22Rv1 (cell line): ENCODE measurements at regions not wholly inside any gene's neighbourhood (a gene's known extent, or its start where the extent isn't known, plus 50 kb on each side); places are given as distances from the start of the nearest gene placed in this dataset.
"Not testable (repeated sequence)": the region's sequence is repeated elsewhere in the genome, so short reads cannot be mapped to it uniquely, and the experiment has no call there.

Experiments
- H3K27ac ChIP-seq: fragments of 450-650 bp; 2 replicates; pipeline ENCODE4 v1.5.1; 2017

DNA sequence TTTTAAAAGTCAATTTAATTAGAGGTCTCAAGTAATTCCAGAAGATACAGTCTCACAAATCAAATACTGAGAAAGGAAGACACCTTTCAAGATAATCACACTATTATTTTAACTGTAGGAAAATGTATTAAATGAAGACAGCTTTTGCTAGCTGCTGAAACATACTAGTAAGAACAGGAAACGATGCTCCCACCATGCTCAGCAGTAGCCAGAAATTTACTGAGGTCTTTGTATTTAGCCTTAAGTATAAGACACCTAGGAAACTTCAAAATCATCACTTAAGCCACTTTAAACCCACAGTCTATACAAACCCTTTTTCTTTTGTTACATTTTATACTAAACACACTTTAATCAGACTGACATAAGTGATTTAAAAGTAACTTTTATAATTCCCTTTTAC is 72.7 kb upstream of the NPIPB12 start:
- H3K27ac ChIP-seq = not testable (repeated sequence)

DNA sequence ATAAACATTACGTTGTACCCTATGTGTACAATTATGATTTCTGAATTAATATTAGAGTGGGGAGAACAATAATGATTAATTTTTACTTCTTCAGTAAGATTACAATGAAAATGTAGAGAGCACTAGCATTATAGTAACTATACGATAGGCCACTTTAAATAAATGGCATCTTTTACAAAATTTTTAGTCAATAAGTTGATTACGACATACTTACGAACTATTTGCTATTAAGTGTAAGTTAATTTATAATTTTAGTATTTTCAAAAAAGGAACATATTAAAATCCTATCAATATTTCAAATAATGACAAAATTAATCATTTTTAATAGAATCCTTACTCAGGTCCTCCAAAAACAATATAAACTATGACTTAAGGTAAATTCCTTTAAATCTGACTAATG is 75.6 kb upstream of the NPIPB12 start:
- H3K27ac ChIP-seq = not testable (repeated sequence)

DNA sequence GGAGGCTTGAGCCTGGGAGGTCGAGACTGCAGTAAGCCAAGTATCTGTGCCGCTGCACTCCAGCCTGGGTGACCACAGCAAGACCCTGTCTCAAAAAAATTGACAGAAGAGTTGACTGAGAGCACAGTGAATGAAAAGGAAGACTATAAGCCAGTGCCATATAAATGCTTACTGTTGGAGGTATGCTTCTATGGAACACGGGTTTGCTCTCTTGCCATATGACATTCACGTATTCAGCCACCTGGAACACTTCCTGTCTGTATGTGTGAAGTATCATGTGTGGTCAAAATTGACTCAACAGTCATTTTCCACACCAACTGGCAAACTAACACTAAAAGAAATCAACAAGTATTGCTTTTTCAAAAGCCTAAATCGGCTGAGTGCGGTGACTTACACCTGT is 71.1 kb upstream of the SPN start:
- H3K27ac ChIP-seq = not testable (repeated sequence)

DNA sequence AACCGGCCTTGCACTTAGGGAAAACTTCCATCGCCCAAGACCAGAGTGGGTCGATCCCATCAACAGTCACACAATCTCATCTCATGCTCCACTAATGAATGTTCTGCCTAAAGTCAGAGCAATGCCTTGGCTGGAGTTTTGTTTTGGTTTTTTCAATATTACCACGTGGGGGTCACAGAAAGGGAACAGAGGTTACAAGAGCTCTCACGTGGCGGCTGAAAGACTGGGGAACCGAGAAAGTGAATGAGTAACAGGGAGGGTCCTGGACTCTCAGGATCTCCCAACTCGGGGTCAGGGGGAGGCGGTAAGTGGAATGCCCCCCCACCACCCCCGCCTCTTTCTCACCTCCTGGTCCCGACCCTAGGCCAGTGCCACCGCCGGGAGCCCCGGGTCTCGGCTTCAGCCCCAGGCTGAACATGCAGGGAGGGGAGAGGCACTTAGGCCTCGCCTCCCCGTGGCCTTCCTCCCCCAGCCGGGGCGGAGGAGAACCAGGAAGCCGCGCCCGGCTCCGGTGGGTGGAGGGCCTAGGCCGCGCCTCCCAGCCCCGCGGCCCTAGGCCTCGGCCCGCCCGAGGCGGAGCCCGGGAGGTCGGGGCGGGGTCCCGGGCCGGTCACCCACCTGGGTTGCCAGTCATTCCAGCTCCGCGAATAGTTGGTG is 68.7 kb upstream of the SPN start:
- peak overlapping the region; percentile 76 for H3K27ac ChIP-seq

DNA sequence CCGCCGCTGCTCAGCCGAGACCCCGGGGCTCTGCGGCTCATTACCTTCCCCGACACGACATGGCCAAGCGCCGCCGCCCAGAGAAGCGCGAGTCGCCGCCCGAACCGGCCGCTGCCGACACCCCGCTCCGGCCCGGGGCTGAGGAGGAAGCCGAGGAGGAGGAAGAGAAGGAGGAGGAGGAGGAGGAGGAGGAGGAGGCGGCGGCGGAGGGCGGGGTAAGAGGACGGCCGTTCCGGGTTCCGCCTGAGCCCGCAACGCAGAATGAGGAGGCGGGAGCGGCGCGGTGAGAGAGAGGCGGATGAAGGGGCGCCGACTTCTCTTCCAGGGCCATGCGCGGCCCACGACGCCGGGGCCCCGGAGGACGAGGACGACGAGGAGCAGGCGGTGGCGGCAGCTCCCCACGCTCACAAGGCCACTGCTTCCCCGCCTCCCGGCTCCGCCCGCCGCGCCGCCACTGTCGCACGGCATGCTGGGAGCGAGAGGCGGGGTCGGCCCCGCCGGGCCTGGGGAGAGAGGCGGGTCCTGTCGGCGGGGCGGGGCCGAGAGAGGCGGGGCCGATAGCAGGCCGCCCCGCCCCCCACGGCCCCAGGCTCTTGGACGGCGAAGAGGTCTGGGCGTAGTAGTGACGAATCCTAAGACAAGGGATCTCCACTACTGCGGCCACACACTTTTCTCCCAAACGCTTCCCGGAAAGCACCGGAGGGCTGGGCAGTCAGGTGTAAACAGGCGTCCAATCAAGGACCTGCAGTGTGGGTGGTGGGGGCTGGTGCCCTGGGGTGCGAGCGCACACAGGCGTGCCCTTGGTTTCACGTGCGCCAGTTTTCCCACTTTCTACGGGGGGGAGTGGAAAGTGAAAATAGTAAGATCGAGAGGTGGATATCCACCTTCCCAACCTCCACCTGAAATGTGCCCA is 67.9 kb upstream of the SPN start:
- peak overlapping the region; percentile 76 for H3K27ac ChIP-seq

DNA sequence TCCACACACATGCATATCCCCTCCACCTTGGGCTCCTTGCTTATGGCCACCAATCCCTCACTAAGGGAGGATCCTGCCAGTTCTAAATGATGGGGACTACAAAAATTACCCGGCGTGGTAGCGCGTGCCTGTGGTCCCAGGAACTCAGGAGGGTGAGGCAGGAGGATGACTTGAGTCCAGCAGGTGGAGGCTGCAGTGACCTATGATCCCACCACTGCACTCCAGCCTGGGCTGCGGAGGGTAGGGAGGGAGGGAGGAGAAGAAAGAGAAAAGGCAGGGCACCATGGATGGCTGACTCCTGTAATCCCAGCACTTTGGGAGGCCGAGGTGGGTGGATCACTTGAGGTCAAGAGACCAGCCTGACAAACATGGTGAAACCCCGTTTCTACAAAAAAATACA is 66.0 kb upstream of the SPN start:
- H3K27ac ChIP-seq = not testable (repeated sequence)

DNA sequence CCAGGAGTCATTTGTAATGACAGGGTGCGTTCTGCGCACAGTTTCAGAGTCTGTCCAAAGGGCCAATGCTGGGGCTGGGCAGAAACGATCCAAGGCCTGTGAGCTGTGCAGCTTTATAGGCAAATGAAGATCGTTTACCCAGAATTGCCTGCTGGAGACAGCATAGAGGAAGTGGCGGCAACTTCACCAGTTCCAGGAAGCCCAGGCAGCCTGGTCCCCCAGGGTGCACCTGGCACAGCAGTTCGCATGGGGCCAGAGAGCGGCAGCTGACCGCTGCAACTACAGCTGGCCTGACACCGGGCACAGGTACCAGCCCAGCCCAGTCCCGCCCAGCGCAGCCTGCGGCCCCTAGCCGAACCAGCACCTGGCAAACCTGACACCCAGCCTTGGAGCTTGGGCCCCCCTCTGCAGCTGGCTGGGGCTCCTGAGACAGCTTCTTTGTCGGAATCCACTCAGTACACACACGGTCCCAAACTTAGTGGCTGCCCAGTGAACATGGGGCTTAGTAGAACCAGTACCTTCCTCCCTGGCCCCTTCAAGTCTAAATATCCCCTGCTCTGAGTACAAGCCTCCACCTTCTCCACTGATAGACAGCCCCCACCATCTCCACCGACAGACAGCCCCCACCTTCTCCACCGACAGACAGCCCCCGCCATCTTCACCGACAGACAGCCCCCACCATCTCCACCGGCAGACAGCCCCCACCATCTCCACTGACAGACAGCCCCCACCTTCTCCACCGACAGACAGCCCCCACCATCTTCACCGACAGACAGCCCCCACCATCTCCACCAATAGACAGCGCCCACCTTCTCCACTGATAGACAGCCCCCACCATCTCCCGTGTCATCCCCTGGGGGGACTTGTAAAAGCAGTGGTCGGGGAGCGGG is 62.7 kb upstream of the SPN start:
- not testable (repeated sequence) for H3K27ac ChIP-seq

DNA sequence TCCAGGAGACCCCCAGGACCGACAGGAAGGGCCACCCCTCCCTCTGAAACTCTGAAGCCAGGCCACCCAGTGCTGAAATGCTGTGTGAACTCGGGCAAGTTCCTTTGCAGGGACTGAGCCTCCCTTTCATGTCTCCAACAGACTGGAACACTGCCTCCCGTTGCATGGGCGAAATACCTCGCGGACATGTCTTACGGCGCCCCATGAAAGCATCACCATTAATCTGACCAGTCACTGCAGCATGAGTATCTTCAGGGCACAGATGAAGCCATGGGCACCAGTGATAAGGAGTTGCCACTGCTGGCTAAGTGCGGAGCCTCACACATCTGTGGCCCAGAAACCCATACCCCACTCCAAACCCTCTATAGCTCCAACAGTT is 60.8 kb upstream of the SPN start:
- H3K27ac ChIP-seq = not testable (repeated sequence)

DNA sequence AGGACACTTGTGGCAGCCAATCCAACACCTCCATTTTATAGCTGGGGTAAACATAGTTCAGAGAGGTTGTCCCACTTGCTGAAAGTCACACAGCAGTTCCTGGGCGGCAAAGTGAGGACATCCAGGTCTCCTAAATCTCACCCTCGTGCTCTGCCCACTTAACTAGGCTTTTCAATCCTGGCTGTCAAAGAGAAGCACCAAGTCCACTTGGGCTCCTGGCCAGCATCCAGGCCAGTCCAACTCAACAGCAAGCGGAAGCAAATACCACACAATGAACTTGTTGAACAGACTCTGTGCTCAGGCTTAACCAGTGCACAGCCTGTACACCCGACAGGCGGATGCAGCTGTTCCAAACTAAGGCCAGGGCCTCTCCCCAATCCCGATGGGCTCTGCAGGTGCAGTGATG is 60.4 kb upstream of the SPN start:
- not testable (repeated sequence) for H3K27ac ChIP-seq

DNA sequence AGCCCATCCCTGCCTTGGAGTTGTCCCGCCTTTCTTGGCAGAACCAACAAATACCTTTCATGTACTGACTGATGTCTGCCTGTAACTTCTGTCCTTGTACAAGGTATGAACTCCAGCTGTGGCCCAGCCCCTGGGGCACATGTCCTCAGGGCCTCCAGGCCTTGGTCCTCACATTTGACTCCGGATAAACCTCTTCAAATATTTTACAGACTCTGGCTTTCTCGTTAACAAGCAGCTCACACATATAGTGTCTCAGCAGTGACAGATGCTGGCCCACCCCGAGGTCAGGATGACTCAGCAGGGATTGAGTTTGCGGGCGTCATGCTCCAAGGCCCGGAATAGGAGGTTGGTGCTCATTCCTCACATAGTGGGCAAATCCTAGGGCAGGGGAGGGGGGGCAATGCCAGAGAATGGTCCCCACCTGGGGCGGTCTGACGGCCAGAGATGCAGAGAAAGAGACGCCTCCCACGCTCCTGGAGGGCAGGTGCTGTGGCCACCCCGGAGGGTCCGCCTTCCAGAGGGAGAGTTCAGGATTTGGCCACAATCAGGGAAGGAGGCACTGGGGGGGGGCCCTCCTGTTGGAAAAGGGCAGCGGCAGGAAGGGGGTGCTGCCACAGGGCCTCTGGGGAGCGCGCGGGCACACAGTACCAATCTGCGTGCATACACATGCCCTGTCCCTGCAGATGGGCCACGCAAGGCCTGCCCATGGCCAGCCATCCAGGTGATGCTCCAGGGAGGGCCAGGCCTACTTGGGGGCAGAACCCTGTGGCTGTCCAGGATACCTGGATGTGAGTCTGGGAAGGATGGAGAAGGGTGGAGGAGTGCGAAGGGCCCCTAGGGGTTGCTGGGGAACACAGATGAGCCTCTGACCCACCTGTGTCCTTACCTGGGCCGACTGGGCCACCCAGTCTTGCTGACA is 58.2 kb upstream of the SPN start:
- H3K27ac ChIP-seq = not testable (repeated sequence)

DNA sequence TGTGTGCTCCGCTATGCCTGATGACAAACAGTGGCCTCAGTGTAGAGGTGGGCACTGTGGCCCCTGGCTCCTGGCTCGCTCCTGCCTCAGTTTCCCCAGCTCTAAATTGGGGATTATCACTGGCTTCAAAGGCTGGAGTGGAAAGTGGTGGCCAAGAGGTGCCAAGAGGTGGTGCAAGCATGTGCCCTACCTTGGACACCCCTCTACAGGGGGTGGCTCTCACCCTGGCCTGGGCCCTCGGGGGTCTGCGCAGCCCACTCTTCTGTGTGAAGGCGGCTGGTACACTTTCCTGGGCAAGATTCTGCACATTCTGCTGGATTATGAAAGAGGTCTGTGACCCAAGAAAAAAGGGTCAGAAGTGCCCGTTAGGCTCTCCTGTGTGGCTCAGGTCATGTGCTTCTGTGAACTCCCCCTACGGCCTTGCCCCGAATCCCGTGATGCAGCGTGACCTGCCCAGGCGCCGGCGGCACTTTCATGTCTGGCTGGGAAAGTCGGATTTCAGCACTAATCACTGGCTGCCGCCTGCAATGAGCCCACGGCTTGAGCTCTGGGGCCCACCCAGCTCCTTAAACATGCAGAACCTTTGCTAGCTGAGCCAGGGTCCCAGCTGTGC is 57.3 kb upstream of the SPN start:
- H3K27ac ChIP-seq = not testable (repeated sequence)

DNA sequence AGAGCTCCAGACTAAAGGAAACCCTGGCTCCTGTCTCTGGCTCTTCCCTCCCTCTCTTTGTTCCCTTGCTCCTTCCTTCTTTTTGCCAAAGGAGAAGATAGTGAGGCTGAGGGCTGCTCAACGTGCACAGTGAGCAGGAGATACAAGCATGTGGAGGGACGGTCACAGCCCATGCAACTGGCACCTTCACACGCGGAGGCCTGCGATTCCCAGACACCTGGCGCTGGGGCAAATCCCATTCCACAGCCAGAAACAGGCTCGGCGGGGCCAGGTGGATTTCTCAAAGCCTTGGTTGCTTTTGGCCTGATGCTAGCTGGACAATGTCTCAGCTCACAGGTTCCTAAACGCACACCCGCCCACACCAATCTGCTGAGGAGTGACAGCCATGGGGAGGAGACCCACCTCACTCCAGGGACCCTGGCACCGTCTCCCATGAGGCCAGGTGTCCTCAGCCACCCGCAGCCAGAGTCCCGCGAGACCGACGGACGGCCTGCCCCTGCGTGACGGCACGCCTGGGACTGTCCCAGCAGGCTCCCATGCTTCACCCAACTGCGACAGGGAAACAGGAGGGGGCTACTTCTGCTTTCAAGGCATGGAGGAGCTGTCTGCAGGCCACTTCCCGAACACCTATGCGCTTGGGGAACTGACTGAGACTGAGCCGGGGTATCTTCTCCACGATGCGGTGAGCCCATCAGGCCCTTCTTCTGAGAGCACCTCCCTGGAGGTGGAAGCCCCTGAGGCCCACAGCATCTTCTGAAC is 56.2 kb upstream of the SPN start:
- H3K27ac ChIP-seq = not testable (repeated sequence)

DNA sequence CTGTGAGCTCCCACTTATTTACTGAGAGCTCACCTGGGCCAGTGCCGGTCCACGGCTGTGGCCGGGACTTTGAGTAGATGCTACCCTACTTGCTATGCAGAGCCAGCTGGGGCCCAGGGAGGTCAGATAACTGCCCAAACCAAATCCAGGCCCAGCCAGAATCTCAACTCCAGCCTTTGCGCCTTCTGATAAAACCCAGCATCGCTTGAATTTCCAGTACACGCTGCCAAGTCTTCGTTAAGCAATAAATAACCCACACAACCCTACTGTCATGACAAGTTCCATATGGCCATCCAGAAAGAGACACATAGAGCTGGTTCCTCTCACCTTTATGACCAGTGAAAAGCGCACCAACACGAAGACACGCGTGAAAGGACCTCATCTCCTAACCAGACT is 55.6 kb upstream of the SPN start:
- not testable (repeated sequence) for H3K27ac ChIP-seq

DNA sequence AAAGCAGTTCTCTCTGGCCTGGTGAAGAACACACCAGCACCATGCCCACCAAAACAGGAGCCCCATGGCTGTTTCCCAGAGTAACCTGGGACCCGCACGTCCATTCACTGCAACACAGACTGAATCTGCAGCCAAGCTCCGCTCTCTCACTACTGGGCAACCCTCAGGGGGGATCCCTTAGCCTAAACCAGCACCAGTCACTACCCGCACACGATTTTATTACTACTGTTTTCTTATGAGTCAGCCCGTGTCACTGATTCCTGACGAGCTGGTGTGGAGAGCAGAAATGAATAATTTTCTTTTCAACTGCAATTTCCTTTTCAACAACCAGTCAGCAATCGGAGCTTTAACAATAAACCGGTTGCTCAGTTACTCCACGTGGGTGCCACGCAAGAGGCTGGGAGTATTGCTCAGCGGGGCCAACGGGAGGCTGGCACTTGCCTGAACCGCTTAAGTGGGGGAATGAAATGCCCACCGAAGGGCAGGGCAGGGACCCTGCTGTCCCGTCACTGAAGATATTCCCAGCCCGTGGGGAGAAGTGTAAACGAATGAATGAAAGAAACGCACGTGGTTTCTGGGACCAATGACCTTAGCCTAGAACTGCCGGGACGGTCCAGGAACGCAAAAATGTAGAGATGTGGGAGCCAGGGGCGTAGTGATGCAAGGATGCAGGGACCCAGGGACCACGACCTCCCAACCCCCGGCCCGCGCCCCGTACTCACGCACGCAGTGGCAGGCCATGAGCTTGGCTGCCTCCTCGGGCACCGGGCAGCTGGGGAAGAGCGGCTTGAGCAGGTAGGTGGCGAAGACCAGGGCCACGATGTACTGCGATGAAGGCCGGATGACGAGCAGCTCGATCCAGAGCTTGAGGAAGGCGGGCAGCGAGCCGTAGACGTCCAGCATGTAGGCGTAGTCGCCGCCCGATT is 50.4 kb upstream of the SPN start:
- peak overlapping the region; percentile 53 for H3K27ac ChIP-seq
